ENCODE measurements at regions not wholly inside any gene's neighbourhood (a gene's known extent, or its start where the extent isn't known, plus 50 kb on each side); places are given as distances from the start of the nearest gene placed in this dataset.

- Histone ChIP-seq H3K27me3 (replicated peaks in 1 of 4; ENCODE audit: control extremely low read depth in 1 of 4, control insufficient read depth in 3 of 4, insufficient read depth in 4 of 4, low read length in 3 of 4) (no peaks in the 10 kb centered on the region), H3K4me3 (ENCODE audit: control extremely low read depth in 1 of 5, extremely low read depth in 1 of 5, insufficient read depth in 1 of 5, low read depth in 2 of 5, low read length in 4 of 5) (no peak overlapping the region), H3K4me1 (ENCODE audit: control insufficient read depth in 2 of 2, insufficient read depth in 2 of 2, low read length in 2 of 2) (no peaks in the 10 kb centered on the region), H2AFZ (ENCODE audit: insufficient read depth, low read depth, low read length, poor library complexity, severe bottlenecking) (no peak overlapping the region), H3K36me3 (replicated peaks in 1 of 2; ENCODE audit: control extremely low read depth in 1 of 2, control insufficient read depth in 1 of 2, extremely low read depth in 1 of 2, insufficient read depth in 2 of 2, low read length in 1 of 2) (no peaks in the 10 kb centered on the region), H4K20me1 (ENCODE audit: control insufficient read depth, insufficient read depth, low read length, poor library complexity, severe bottlenecking) (no peaks in the 10 kb centered on the region), H3K79me2 (ENCODE audit: control insufficient read depth, insufficient read depth, low read length) (no peaks in the 10 kb centered on the region), H3K27ac (ENCODE audit: low read length in 2 of 2) (no peak overlapping the region), H3K9me3 (ENCODE audit: control extremely low read depth in 1 of 3, control insufficient read depth in 2 of 3, insufficient read depth in 1 of 3, low read length in 2 of 3) (no peaks in the 10 kb centered on the region), H3K4me2 (replicated peaks; ENCODE audit: low read depth, low read length, poor library complexity, severe bottlenecking) (no peak overlapping the region), H3K9ac (ENCODE audit: low read length) (no peak overlapping the region)
- ATAC-seq (ENCODE audit: low read depth) (no peak), DNase-seq (no peak)
- intact Hi-C loops (cut with micrococcal nuclease): no loop called here
- Mint-ChIP-seq H3K4me3 (no peak overlapping the region), H3K27ac (no peak overlapping the region), H3K9me3 (ENCODE audit: insufficient read depth) (no peaks in the 10 kb centered on the region), H3K27me3 (no peaks in the 10 kb centered on the region), H3K4me1 (no peaks in the 10 kb centered on the region)
- ChIA-PET CTCF (no interaction called here), POLR2A (no interaction called here)
- no CpG with 5 or more reads among the region's 1 CpG for WGBS (ENCODE audit: insufficient coverage)
- TF ChIP-seq EZH2 (IDR thresholded peaks at IDR 0.05; ENCODE audit: borderline replicate concordance, insufficient read depth, low read depth, low read length, poor library complexity, severe bottlenecking): no peak
- TF ChIP-seq, protein P1, sequence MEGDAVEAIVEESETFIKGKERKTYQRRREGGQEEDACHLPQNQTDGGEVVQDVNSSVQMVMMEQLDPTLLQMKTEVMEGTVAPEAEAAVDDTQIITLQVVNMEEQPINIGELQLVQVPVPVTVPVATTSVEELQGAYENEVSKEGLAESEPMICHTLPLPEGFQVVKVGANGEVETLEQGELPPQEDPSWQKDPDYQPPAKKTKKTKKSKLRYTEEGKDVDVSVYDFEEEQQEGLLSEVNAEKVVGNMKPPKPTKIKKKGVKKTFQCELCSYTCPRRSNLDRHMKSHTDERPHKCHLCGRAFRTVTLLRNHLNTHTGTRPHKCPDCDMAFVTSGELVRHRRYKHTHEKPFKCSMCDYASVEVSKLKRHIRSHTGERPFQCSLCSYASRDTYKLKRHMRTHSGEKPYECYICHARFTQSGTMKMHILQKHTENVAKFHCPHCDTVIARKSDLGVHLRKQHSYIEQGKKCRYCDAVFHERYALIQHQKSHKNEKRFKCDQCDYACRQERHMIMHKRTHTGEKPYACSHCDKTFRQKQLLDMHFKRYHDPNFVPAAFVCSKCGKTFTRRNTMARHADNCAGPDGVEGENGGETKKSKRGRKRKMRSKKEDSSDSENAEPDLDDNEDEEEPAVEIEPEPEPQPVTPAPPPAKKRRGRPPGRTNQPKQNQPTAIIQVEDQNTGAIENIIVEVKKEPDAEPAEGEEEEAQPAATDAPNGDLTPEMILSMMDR (IDR thresholded peaks at IDR 0.05): no peak
Measured at GRCh38 chr5:92912283-92912682, 668.7 kb downstream of the NR2F1-AS1 start.

DNA sequence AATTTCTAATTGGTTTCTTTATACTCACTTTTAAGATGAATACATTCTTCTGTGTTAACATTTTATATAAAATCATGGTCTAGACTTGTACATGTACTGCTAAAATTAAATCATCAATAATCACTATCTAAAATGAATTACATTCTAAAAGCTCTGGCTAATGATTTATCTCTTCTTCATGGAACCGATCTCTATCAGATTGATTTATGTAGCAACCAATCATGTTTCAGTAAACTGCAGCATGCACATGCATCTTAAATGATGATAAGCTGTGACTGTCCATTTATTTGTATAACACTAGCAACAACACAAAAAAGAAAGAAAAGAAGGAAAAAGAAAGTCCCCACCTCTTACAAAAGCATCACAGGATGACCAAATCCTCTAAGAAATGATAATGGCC is 669.2 kb downstream of the NR2F1-AS1 start:
- H3K27ac Mint-ChIP-seq: no peak overlapping the region
- Histone ChIP-seq H2AFZ (ENCODE audit: insufficient read depth, low read depth, low read length, poor library complexity, severe bottlenecking) (no peak overlapping the region), H3K9me3 (ENCODE audit: control extremely low read depth in 1 of 3, control insufficient read depth in 2 of 3, insufficient read depth in 1 of 3, low read length in 2 of 3) (no peaks in the 10 kb centered on the region), H3K27ac (ENCODE audit: low read length in 2 of 2) (no peak overlapping the region), H3K9ac (ENCODE audit: low read length) (no peak overlapping the region), H3K27me3 (replicated peaks in 1 of 4; ENCODE audit: control extremely low read depth in 1 of 4, control insufficient read depth in 3 of 4, insufficient read depth in 4 of 4, low read length in 3 of 4) (no peaks in the 10 kb centered on the region), H3K4me3 (ENCODE audit: control extremely low read depth in 1 of 5, extremely low read depth in 1 of 5, insufficient read depth in 1 of 5, low read depth in 2 of 5, low read length in 4 of 5) (no peak overlapping the region), H3K79me2 (ENCODE audit: control insufficient read depth, insufficient read depth, low read length) (no peaks in the 10 kb centered on the region), H3K4me1 (ENCODE audit: control insufficient read depth in 2 of 2, insufficient read depth in 2 of 2, low read length in 2 of 2) (no peaks in the 10 kb centered on the region), H4K20me1 (ENCODE audit: control insufficient read depth, insufficient read depth, low read length, poor library complexity, severe bottlenecking) (no peaks in the 10 kb centered on the region), H3K4me2 (replicated peaks; ENCODE audit: low read depth, low read length, poor library complexity, severe bottlenecking) (no peak overlapping the region), H3K36me3 (replicated peaks in 1 of 2; ENCODE audit: control extremely low read depth in 1 of 2, control insufficient read depth in 1 of 2, extremely low read depth in 1 of 2, insufficient read depth in 2 of 2, low read length in 1 of 2) (no peaks in the 10 kb centered on the region)
- H3K27me3 Mint-ChIP-seq: no peaks in the 10 kb centered on the region
- no peaks in the 10 kb centered on the region for H3K9me3 Mint-ChIP-seq (ENCODE audit: insufficient read depth)
- POLR2A ChIA-PET: no interaction called here
- intact Hi-C loops (cut with micrococcal nuclease): no loop called here
- WGBS (ENCODE audit: insufficient coverage): no CpG with 5 or more reads among the region's 1 CpG
- CTCF ChIA-PET: no interaction called here
- no peak overlapping the region for H3K4me3 Mint-ChIP-seq
- TF ChIP-seq, protein P1 (IDR thresholded peaks at IDR 0.05): no peak
- TF ChIP-seq EZH2 (IDR thresholded peaks at IDR 0.05; ENCODE audit: borderline replicate concordance, insufficient read depth, low read depth, low read length, poor library complexity, severe bottlenecking): no peak
- no peaks in the 10 kb centered on the region for H3K4me1 Mint-ChIP-seq
- no peak for DNase-seq
- no peak for ATAC-seq (ENCODE audit: low read depth)

Data from B cell (primary cell).